OCI-LY1 (cell line): ENCODE measurements at regions not wholly inside any gene's neighbourhood (a gene's known extent, or its start where the extent isn't known, plus 50 kb on each side); places are given as distances from the start of the nearest gene placed in this dataset.

Experiments
- H2AFZ ChIP-seq: fragments of 200-600 bp; sonication (generic), shearing (Covaris generic); 2 replicates; pipeline ENCODE4 v1.6.0; 2014; ENCODE audit warnings: antibody characterized with exemption, mild to moderate bottlenecking, low read length
- H3F3A ChIP-seq: fragments of 200-600 bp; sonication (generic), shearing (Covaris generic); 2 replicates; pipeline ENCODE4 v1.6.0; 2014; ENCODE audit warnings: mild to moderate bottlenecking, antibody characterized with exemption, low read length, moderate library complexity; ENCODE audit not compliant: insufficient read depth
- H3K27ac ChIP-seq: fragments of 200-600 bp; sonication (generic); 2 replicates; pipeline ENCODE4 v1.5.1; 2014; ENCODE audit warnings: low read length, mixed run types, mild to moderate bottlenecking, low read depth; ENCODE audit not compliant: poor library complexity, severe bottlenecking
- H3K27me3 ChIP-seq: fragments of 200-600 bp; sonication (generic); 2 replicates; pipeline ENCODE4 v1.6.0; 2014; ENCODE audit warnings: antibody characterized with exemption, mild to moderate bottlenecking, low read length, moderate library complexity; ENCODE audit not compliant: insufficient read depth
- H3K36me3 ChIP-seq: fragments of 200-600 bp; sonication (generic); 2 replicates; pipeline ENCODE4 v1.6.1; 2014; ENCODE audit warnings: mild to moderate bottlenecking, antibody characterized with exemption, low read length, moderate library complexity, mixed read lengths; ENCODE audit not compliant: insufficient read depth
- H3K4me1 ChIP-seq: fragments of 200-600 bp; sonication (generic); 2 replicates; pipeline ENCODE4 v1.5.1; 2014; ENCODE audit warnings: mild to moderate bottlenecking, low read length, moderate library complexity; ENCODE audit not compliant: insufficient read depth, severe bottlenecking
- H3K4me2 ChIP-seq: fragments of 200-600 bp; sonication (generic), shearing (Covaris generic); 2 replicates; pipeline ENCODE4 v1.6.1; 2014; ENCODE audit warnings: low read length
- H3K4me3 ChIP-seq: fragments of 200-600 bp; sonication (generic); 2 replicates; pipeline ENCODE4 v1.5.1; 2014; ENCODE audit warnings: low read length, low read depth, mild to moderate bottlenecking, mixed read lengths; ENCODE audit not compliant: poor library complexity, severe bottlenecking
- H3K79me2 ChIP-seq: fragments of 200-600 bp; shearing (Covaris generic); 2 replicates; pipeline ENCODE4 v1.6.1; 2016; ENCODE audit warnings: mixed run types, low read length, mixed read lengths; ENCODE audit not compliant: insufficient read depth
- H3K9ac ChIP-seq: fragments of 200-600 bp; sonication (generic), shearing (Covaris generic); 2 replicates; pipeline ENCODE4 v1.6.1; 2014; ENCODE audit warnings: mild to moderate bottlenecking, low read length, mixed read lengths
- H3K9me2 ChIP-seq: fragments of 200-600 bp; sonication (generic), shearing (Covaris generic); 2 replicates; pipeline ENCODE4 v1.6.1; 2014; ENCODE audit warnings: low read depth, mild to moderate bottlenecking, low read length, mixed read lengths
- H3K9me3 ChIP-seq: fragments of 200-600 bp; shearing (Covaris generic); 2 replicates; pipeline ENCODE4 v1.6.1; 2014; ENCODE audit warnings: low read length, mixed read lengths
- H4K20me1 ChIP-seq: fragments of 200-600 bp; sonication (generic), shearing (Covaris generic); 2 replicates; pipeline ENCODE4 v1.6.0; 2016; ENCODE audit warnings: mild to moderate bottlenecking, low read length; ENCODE audit not compliant: insufficient read depth
- EZH2 ChIP-seq: fragments of 200-600 bp; sonication (generic), shearing (Covaris generic); IDR thresholded peaks from 2 replicates; pipeline ENCODE4 v1.8.0; 2017; ENCODE audit warnings: borderline replicate concordance, mixed run types, mild to moderate bottlenecking, antibody characterized with exemption, low read length, moderate library complexity, mixed read lengths
- TF ChIP-seq, protein P1 (sequence below): fragments of 200-600 bp; sonication (generic), shearing (Covaris generic); IDR thresholded peaks from 2 replicates; pipeline ENCODE4 v1.5.1; 2017; ENCODE audit warnings: mild to moderate bottlenecking, antibody characterized with exemption, low read length, moderate library complexity, mixed read lengths

DNA sequence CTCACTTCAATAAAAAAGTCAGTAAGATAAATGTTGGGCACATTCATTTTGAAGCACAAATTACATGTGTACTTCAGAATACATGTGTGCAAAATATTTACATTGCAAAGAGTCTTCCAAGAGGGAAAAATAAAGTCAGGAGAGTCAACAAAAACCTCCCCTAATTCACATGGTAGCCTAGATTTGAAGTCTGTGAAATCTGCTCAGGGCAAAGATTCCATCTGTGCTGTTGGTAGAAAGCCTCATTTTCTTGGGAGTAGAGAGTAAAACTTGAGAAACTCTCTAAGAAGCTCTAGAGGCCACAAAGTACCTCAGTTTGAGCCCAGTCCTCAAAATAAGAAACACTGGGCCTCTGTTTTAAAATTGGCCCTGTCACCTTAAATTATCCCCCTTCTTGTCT is 303.4 kb downstream of the RAB28 start:
- H3K27ac ChIP-seq, result no peak overlapping the region
- no peak overlapping the region for H3K4me3 ChIP-seq
- no peaks in the 10 kb centered on the region for H3K79me2 ChIP-seq
- no peaks in the 10 kb centered on the region for H3K9me2 ChIP-seq
- H3K27me3 ChIP-seq, result no peaks in the 10 kb centered on the region
- no peaks in the 10 kb centered on the region for H3K9me3 ChIP-seq
- no peak overlapping the region for H2AFZ ChIP-seq
- no peaks in the 10 kb centered on the region for H3K36me3 ChIP-seq
- no peaks in the 10 kb centered on the region for H3K4me1 ChIP-seq
- H3F3A ChIP-seq, result no peaks in the 10 kb centered on the region
- no peak for TF ChIP-seq EZH2
- TF ChIP-seq, protein P1, sequence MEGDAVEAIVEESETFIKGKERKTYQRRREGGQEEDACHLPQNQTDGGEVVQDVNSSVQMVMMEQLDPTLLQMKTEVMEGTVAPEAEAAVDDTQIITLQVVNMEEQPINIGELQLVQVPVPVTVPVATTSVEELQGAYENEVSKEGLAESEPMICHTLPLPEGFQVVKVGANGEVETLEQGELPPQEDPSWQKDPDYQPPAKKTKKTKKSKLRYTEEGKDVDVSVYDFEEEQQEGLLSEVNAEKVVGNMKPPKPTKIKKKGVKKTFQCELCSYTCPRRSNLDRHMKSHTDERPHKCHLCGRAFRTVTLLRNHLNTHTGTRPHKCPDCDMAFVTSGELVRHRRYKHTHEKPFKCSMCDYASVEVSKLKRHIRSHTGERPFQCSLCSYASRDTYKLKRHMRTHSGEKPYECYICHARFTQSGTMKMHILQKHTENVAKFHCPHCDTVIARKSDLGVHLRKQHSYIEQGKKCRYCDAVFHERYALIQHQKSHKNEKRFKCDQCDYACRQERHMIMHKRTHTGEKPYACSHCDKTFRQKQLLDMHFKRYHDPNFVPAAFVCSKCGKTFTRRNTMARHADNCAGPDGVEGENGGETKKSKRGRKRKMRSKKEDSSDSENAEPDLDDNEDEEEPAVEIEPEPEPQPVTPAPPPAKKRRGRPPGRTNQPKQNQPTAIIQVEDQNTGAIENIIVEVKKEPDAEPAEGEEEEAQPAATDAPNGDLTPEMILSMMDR, result no peak
- H3K4me2 ChIP-seq, result no peak overlapping the region
- H3K9ac ChIP-seq, result no peak overlapping the region
- H4K20me1 ChIP-seq, result no peaks in the 10 kb centered on the region

DNA sequence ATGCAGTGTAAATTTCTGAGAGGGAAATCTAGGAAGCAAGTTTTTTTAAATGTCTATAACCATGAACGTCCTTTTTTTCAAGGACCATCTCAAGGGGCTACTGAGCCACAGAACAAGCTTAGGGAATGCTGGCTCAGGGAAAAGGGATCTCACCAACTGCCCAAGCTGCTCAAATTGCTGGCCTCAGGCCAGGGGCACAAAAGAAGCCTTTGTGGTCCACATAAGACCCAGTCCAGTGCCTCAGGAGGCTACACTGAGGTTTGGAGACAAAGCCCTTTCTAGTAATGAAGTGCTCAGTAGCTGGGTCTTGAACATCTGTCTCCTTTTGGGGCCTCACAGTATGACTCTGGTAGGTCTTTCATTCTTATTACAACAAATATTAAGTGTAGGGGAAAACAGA is 305.5 kb downstream of the RAB28 start:
- H3K27me3 ChIP-seq, result no peaks in the 10 kb centered on the region

DNA sequence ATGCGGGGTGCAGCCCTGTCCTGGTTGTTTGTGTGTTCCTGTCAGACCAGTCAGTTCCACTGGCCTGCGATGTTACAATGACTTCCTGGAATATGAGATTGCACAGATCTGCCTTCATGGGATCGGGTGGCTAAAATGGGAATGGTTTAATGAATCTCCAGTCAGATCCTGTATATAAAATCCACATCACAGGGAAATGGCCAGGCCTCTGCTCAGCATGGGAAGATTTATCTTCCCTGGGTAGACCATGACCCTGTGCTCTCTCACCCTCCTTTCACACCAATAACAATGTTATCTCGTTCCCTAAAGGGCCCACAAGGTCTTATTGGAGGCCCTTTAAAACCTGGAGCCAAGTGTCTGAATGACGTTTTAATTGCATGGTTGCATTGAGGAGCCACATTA is 307.4 kb downstream of the RAB28 start:
- Histone ChIP-seq H3K36me3 (no peaks in the 10 kb centered on the region), H3K27ac (no peak overlapping the region), H3K9me2 (no peaks in the 10 kb centered on the region), H2AFZ (no peak overlapping the region), H3K9ac (no peak overlapping the region), H4K20me1 (no peaks in the 10 kb centered on the region), H3K4me2 (no peak overlapping the region), H3K4me1 (no peaks in the 10 kb centered on the region), H3K4me3 (no peak overlapping the region), H3F3A (no peaks in the 10 kb centered on the region), H3K27me3 (no peaks in the 10 kb centered on the region), H3K9me3 (no peaks in the 10 kb centered on the region), H3K79me2 (no peaks in the 10 kb centered on the region)
- TF ChIP-seq EZH2, result no peak
- TF ChIP-seq, protein P1, result no peak

More for the DNA sequence above, 305.5 kb downstream of the RAB28 start:
- TF ChIP-seq, protein P1, result no peak
- no peak for TF ChIP-seq EZH2
- no peak overlapping the region for H2AFZ ChIP-seq
- H3K27ac ChIP-seq, result no peak overlapping the region
- H3K36me3 ChIP-seq, result no peaks in the 10 kb centered on the region
- H3F3A ChIP-seq, result no peaks in the 10 kb centered on the region
- no peak overlapping the region for H3K9ac ChIP-seq
- no peaks in the 10 kb centered on the region for H3K9me3 ChIP-seq
- no peak overlapping the region for H3K4me2 ChIP-seq
- no peaks in the 10 kb centered on the region for H4K20me1 ChIP-seq
- no peaks in the 10 kb centered on the region for H3K4me1 ChIP-seq
- no peaks in the 10 kb centered on the region for H3K9me2 ChIP-seq
- H3K79me2 ChIP-seq, result no peaks in the 10 kb centered on the region
- no peak overlapping the region for H3K4me3 ChIP-seq
